Skeletal muscle satellite cell (primary cell): ENCODE measurements at regions not wholly inside any gene's neighbourhood (a gene's known extent, or its start where the extent isn't known, plus 50 kb on each side); places are given as distances from the start of the nearest gene placed in this dataset.

Experiments used
- H3K27me3 ChIP-seq: 2 replicates; pipeline ENCODE4 v1.7.0; 2013; ENCODE audit warnings: low read length; ENCODE audit not compliant: control insufficient read depth, insufficient read depth
- H3K36me3 ChIP-seq: 2 replicates; pipeline ENCODE4 v1.7.0; 2013; ENCODE audit warnings: mild to moderate bottlenecking, control low read depth, low read length; ENCODE audit not compliant: insufficient read depth
- H3K4me1 ChIP-seq: 2 replicates; pipeline ENCODE4 v1.7.0; 2013; ENCODE audit warnings: low read length; ENCODE audit not compliant: control insufficient read depth, insufficient read depth
- H3K4me2 ChIP-seq: 2 replicates; pipeline ENCODE4 v1.7.0; 2013; ENCODE audit warnings: mild to moderate bottlenecking, low read length
- H3K4me3 ChIP-seq: 2 replicates; pipeline ENCODE4 v1.7.0; 2013; ENCODE audit warnings: low read length
- H3K9ac ChIP-seq: 2 replicates; pipeline ENCODE4 v1.7.0; 2013; ENCODE audit warnings: mild to moderate bottlenecking, low read depth, low read length, moderate library complexity
- H3K9me3 ChIP-seq: replicated peaks from 2 replicates; pipeline ENCODE4 v1.7.0; 2013; ENCODE audit warnings: mild to moderate bottlenecking, control low read depth, low read length

DNA sequence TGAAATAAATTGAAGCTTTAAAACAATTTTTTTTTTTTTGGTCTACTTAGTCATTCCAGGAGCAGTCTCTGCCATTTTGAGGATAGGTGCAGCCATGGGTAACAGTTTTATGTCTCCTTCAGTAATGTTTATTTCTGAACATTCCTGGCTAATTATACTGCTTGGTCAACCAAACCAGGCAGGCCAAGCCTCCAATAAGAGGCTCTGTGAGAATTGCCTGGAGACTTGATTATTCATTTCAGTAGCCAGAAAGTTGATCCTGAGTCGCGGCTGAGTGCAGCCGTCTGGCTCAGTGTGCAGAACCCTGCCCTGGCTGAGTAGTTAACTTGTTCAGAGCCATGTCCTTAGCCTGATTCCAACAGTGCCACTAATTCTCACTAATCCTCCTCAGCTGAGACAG lies 364.0 kb upstream of the FAT3 start:
- Histone ChIP-seq H3K4me3 (no peak overlapping the region), H3K9me3 (no peaks in the 10 kb centered on the region), H3K27me3 (no peaks in the 10 kb centered on the region), H3K4me2 (no peak overlapping the region), H3K9ac (no peak overlapping the region), H3K4me1 (peaks cover 7% of the 10 kb centered on the region), H3K36me3 (no peaks in the 10 kb centered on the region)

- H3K36me3 ChIP-seq = no peaks in the 10 kb centered on the region
- H3K9me3 ChIP-seq = no peaks in the 10 kb centered on the region
- H3K4me1 ChIP-seq = peaks cover 7% of the 10 kb centered on the region
- H3K9ac ChIP-seq = no peak overlapping the region
- no peak overlapping the region for H3K4me3 ChIP-seq
- no peak overlapping the region for H3K4me2 ChIP-seq
- no peaks in the 10 kb centered on the region for H3K27me3 ChIP-seq
These were observed 365.0 kb upstream of the FAT3 start for GRCh38 chr11:91859666-91860065.

DNA sequence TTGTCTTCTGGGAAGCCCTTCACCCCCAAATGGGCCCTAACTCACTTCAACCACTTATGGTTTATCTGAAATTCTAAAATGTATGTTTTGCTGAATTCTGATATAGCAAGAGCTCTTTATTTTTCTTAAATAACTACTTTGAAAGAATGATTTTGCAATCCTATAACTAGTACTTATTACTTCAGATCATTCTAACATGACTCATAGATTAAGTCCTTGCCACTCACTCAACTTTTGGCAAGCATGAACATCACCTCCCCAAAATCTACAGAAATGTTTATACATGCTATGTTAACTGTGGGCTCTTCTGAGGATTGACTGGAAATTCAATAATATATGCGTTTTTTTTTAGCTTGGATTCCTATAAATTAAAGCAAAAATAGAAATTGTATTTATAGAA lies 367.4 kb upstream of the FAT3 start:
- H3K4me3 ChIP-seq = no peak overlapping the region

DNA sequence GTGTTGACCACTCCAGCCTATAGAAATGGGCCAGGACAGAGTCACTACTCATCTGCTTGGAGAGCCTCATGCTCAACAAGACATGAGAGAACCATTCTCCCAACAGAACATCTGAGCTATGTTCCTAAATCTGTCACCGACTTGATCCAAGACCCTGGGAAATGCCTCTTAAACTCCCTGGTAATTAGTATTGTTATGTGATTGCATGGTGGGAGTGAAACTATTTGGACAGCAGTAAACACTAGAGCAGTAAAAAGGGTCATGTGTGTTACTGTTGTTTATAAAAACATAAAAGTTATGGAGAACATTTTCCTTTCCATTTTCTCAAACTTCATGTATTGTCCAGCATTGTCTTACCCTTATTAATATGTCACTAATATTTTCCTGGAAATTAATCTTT lies 369.8 kb upstream of the FAT3 start:
- no peak overlapping the region for H3K9ac ChIP-seq
- H3K4me1 ChIP-seq = peaks cover 7% of the 10 kb centered on the region
- no peaks in the 10 kb centered on the region for H3K36me3 ChIP-seq
- H3K9me3 ChIP-seq = no peaks in the 10 kb centered on the region
- H3K27me3 ChIP-seq = no peaks in the 10 kb centered on the region
- H3K4me3 ChIP-seq = no peak overlapping the region
- H3K4me2 ChIP-seq = no peak overlapping the region

More for the DNA sequence above, 367.4 kb upstream of the FAT3 start:
- no peaks in the 10 kb centered on the region for H3K27me3 ChIP-seq
- H3K9ac ChIP-seq = no peak overlapping the region
- H3K4me2 ChIP-seq = no peak overlapping the region
- no peaks in the 10 kb centered on the region for H3K36me3 ChIP-seq
- H3K4me1 ChIP-seq = peaks cover 7% of the 10 kb centered on the region
- no peaks in the 10 kb centered on the region for H3K9me3 ChIP-seq

DNA sequence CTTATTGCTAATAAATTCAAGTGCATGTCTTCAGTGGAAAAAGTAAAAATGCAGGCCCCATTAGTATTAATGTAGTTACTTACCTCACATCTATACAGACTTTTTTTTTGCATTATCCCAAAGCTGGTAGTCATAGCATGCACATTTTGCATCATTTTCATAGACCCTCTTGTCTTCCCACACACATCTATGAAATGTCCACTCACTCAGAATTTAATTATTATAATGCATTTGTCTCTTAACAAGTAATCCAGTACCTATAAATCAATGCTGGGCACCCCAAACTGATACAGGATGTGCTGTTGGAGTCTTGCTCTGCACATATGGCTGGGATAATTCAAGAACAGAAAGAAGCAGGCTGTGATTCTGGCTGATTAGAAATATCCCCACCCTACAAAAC lies 370.4 kb upstream of the FAT3 start:
- Histone ChIP-seq H3K9ac (no peak overlapping the region), H3K27me3 (no peaks in the 10 kb centered on the region), H3K36me3 (no peaks in the 10 kb centered on the region), H3K4me1 (peaks cover 7% of the 10 kb centered on the region), H3K4me3 (no peak overlapping the region), H3K4me2 (no peak overlapping the region), H3K9me3 (no peaks in the 10 kb centered on the region)

GRCh38 chr11:91851908-91852307 lies 372.7 kb upstream of the FAT3 start:
- no peaks in the 10 kb centered on the region for H3K27me3 ChIP-seq
- no peak overlapping the region for H3K4me3 ChIP-seq
- no peak overlapping the region for H3K4me2 ChIP-seq
- peaks cover 3% of the 10 kb centered on the region for H3K4me1 ChIP-seq
- H3K9me3 ChIP-seq = no peaks in the 10 kb centered on the region
- H3K36me3 ChIP-seq = no peaks in the 10 kb centered on the region
- H3K9ac ChIP-seq = no peak overlapping the region

GRCh38 chr11:91850533-91851275 lies 373.9 kb upstream of the FAT3 start:
- Histone ChIP-seq H3K9ac (no peak overlapping the region), H3K36me3 (no peaks in the 10 kb centered on the region), H3K4me3 (no peak overlapping the region), H3K4me2 (no peak overlapping the region), H3K4me1 (no peaks in the 10 kb centered on the region), H3K9me3 (no peaks in the 10 kb centered on the region), H3K27me3 (no peaks in the 10 kb centered on the region)

GRCh38 chr11:91850021-91850420 lies 374.6 kb upstream of the FAT3 start:
- no peak overlapping the region for H3K9ac ChIP-seq
- no peaks in the 10 kb centered on the region for H3K9me3 ChIP-seq
- no peaks in the 10 kb centered on the region for H3K36me3 ChIP-seq
- H3K4me3 ChIP-seq = no peak overlapping the region
- H3K27me3 ChIP-seq = no peaks in the 10 kb centered on the region
- no peak overlapping the region for H3K4me2 ChIP-seq
- H3K4me1 ChIP-seq = no peaks in the 10 kb centered on the region

DNA sequence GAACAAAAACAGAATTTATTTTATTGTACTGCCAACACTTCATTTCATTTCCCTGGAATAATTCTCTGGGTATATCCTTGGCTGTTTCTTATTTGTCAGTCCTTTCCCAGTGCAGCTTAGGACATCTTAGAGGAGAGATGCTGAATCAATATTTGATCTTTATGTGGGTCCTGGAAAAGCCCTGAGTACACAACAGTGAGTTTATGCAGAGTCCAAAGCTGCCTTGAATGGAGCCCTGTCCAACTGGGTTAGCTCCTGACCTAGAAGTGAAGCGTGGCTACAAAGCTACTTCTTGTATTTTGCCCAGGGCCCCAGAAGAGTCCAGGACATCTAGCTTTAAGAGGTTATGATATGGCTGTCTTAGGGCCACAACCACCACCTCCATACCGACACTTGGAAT lies 378.0 kb upstream of the FAT3 start:
- no peak overlapping the region for H3K9ac ChIP-seq
- H3K9me3 ChIP-seq = no peaks in the 10 kb centered on the region
- no peaks in the 10 kb centered on the region for H3K36me3 ChIP-seq
- H3K4me2 ChIP-seq = no peak overlapping the region
- H3K4me3 ChIP-seq = no peak overlapping the region
- no peaks in the 10 kb centered on the region for H3K27me3 ChIP-seq
- no peaks in the 10 kb centered on the region for H3K4me1 ChIP-seq

DNA sequence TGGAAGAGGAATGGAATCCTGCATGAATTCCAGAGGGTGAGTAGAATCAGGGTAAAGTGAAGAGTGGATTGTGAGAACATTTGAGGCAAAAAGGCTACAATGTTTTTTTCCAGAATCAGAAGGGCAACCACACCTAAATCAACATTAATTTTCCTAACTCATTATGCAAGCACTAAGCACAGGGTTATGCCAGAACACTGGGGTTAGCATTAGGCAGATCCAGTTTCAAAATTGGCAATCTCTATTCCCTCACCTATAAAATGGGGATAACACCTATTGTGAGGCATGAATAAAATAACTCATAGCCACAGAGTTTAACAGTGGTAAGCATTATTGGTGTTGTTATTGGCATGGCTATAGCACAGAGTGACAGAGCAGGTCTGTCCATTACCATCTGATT lies 378.6 kb upstream of the FAT3 start:
- Histone ChIP-seq H3K4me2 (no peak overlapping the region), H3K27me3 (no peaks in the 10 kb centered on the region), H3K4me3 (no peak overlapping the region), H3K36me3 (no peaks in the 10 kb centered on the region), H3K9ac (no peak overlapping the region), H3K9me3 (no peaks in the 10 kb centered on the region), H3K4me1 (no peaks in the 10 kb centered on the region)

DNA sequence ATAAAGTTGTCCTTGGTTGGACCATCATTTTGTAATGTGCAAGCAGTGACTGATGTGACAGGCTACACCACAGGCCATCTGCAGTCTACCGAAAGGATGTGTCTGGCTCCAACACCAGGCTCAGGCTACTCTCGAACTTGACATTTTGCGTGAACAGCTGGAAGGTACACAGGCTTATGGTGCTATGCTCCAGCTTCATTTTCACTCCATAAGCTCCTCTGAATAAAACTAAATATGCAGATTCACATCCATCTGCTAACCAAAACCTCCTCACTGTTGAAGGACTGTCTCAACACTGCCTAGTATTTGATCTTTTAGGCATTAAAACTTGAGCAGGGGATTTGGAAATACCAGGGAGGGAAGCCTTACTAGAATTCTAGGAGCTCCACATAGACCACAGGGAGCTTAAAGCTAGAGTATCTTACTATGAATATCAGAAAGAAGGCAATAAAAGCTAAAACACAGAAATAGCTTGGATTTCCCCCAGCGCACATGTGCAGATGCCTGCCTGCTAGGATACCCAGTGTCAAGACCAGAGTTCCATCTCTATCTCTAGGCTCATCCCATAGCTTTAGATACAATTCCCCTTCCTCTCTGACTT lies 383.9 kb upstream of the FAT3 start:
- H3K4me3 ChIP-seq = no peak overlapping the region
- H3K4me1 ChIP-seq = no peaks in the 10 kb centered on the region
- no peaks in the 10 kb centered on the region for H3K27me3 ChIP-seq
- no peak overlapping the region for H3K9ac ChIP-seq
- H3K4me2 ChIP-seq = no peak overlapping the region
- no peaks in the 10 kb centered on the region for H3K36me3 ChIP-seq
- no peaks in the 10 kb centered on the region for H3K9me3 ChIP-seq
